ENCODE measurements at regions not wholly inside any gene's neighbourhood (a gene's known extent, or its start where the extent isn't known, plus 50 kb on each side); places are given as distances from the start of the nearest gene placed in this dataset.

- CTCF ChIA-PET = interaction anchor here (1.3 to 1.9 kb wide), 2 partner anchors 9 to 10 kb away, joined by 3 to 8 read pairs; no protein-coding TSS in a partner anchor
- POLR2A ChIA-PET = no interaction called here
- H3K27ac ChIP-seq (ENCODE audit: low read length in 2 of 2) = no peak overlapping the region
- H3K4me2 ChIP-seq (replicated peaks; ENCODE audit: low read depth, low read length, poor library complexity, severe bottlenecking) = no peak overlapping the region
- H3K4me1 ChIP-seq (ENCODE audit: control insufficient read depth in 2 of 2, insufficient read depth in 2 of 2, low read length in 2 of 2) = peaks cover 9 to 14% of the 10 kb centered on the region in 2 donors
- intact Hi-C loops (cut with micrococcal nuclease) = no loop called here
- no peaks in the 10 kb centered on the region for H3K9me3 ChIP-seq (ENCODE audit: control extremely low read depth in 1 of 3, control insufficient read depth in 2 of 3, insufficient read depth in 1 of 3, low read length in 2 of 3)
- TF ChIP-seq CTCF (IDR thresholded peaks at IDR 0.05) = no peak
- no peak for TF ChIP-seq EZH2 (IDR thresholded peaks at IDR 0.05; ENCODE audit: borderline replicate concordance, insufficient read depth, low read depth, low read length, poor library complexity, severe bottlenecking)
- WGBS (ENCODE audit: insufficient coverage) = 86% methylated on average over 2 of the region's 8 CpGs
- Mint-ChIP-seq H3K27me3 (no peaks in the 10 kb centered on the region), H3K9me3 (ENCODE audit: insufficient read depth) (no peaks in the 10 kb centered on the region), H3K4me1 (peaks cover 13% of the 10 kb centered on the region), H3K4me3 (no peak overlapping the region), H3K27ac (no peak overlapping the region)
- peaks cover 6% of the 10 kb centered on the region for H3K79me2 ChIP-seq (ENCODE audit: control insufficient read depth, insufficient read depth, low read length)
- H3K9ac ChIP-seq (ENCODE audit: low read length) = no peak overlapping the region
- peaks cover 0 to 8% of the 10 kb centered on the region in 2 experiments for H3K36me3 ChIP-seq (replicated peaks in 1 of 2; ENCODE audit: control extremely low read depth in 1 of 2, control insufficient read depth in 1 of 2, extremely low read depth in 1 of 2, insufficient read depth in 2 of 2, low read length in 1 of 2)
- H2AFZ ChIP-seq (ENCODE audit: insufficient read depth, low read depth, low read length, poor library complexity, severe bottlenecking) = no peak overlapping the region
- no peaks in the 10 kb centered on the region for H3K27me3 ChIP-seq (replicated peaks in 1 of 4; ENCODE audit: control extremely low read depth in 1 of 4, control insufficient read depth in 3 of 4, insufficient read depth in 4 of 4, low read length in 3 of 4)
- no peaks in the 10 kb centered on the region for H4K20me1 ChIP-seq (ENCODE audit: control insufficient read depth, insufficient read depth, low read length, poor library complexity, severe bottlenecking)
- no peak overlapping the region for H3K4me3 ChIP-seq (ENCODE audit: control extremely low read depth in 1 of 5, extremely low read depth in 1 of 5, insufficient read depth in 1 of 5, low read depth in 2 of 5, low read length in 4 of 5)
- DNase-seq = no peak
- no peak for ATAC-seq (ENCODE audit: low read depth)
These were observed 52.4 kb downstream of the ARL6IP4 start for GRCh38 chr12:123032736-123033391.

All from B cell (primary cell).